HCT116 (cell line): ENCODE measurements at regions not wholly inside any gene's neighbourhood (a gene's known extent, or its start where the extent isn't known, plus 50 kb on each side); places are given as distances from the start of the nearest gene placed in this dataset.

Experiments
- ATAC-seq: fragments of 200-7000 bp; cut with Tn5 transposase; 2 replicates; pipeline ENCODE4 v1.9.1; 2020; ENCODE audit warnings: mild to moderate bottlenecking, moderate library complexity
- BruUV-seq: library from RNA; stranded (reverse); fragments of 400-500 nt; replicated peaks from 2 replicates; lab custom pipeline; 2021; lab: Mats Ljungman, UMichigan
- CTCF ChIA-PET: fragments of 300-600 bp; sonication (Branson Sonifier 250); formaldehyde crosslinking; loops from one replicate; lab custom pipeline; 2021; ENCODE audit warnings: antibody characterized with exemption; lab: Charles Lee
- POLR2A ChIA-PET: fragments of 300-600, 350-600 bp; sonication (Branson Sonifier 250); formaldehyde crosslinking; loops from one replicate; lab custom pipeline; 2021; ENCODE audit warnings: antibody characterized with exemption; lab: Charles Lee
- RAD21 ChIA-PET, 2 experiments: fragments of 300-600 bp; sonication (Branson Sonifier 250); formaldehyde crosslinking; loops; one replicate each; lab custom pipeline; 2023; ENCODE audit warnings: low total read pairs in 2 of 2; ENCODE audit not compliant: uncharacterized antibody in 2 of 2, unreplicated experiment in 2 of 2, low non-redundant PET in 1 of 2; lab: Charles Lee
- DNase-seq: peaks from one replicate; pipeline ENCODE4 v3.0.0-alpha.2; 2010; ENCODE audit warnings: low read depth, low spot score
- H2AFZ ChIP-seq: fragments of 200-600 bp; shearing (Covaris generic), sonication (generic); 2 replicates; pipeline ENCODE4 v1.6.1; 2017; ENCODE audit warnings: low read depth, mixed run types, mixed read lengths, antibody characterized with exemption, low read length; ENCODE audit not compliant: poor library complexity, severe bottlenecking
- H3K27ac ChIP-seq: 2 replicates; pipeline ENCODE4 v1.5.1; 2012; ENCODE audit warnings: low read depth, low read length
- H3K27me3 ChIP-seq: fragments of 200-600 bp; sonication (generic); 2 replicates; pipeline ENCODE4 v1.6.1; 2016; ENCODE audit warnings: mixed run types, low read length, mixed read lengths; ENCODE audit not compliant: insufficient read depth
- H3K36me3 ChIP-seq, 2 experiments: fragments of 200-500 bp in 1 of 2; fragments of 200-600 bp in 1 of 2; sonication (Bioruptor generic) in 1 of 2; sonication (generic) in 1 of 2; 2 replicates each; pipeline versions ENCODE4 v1.5.1 to v1.6.1; 2014 to 2016; ENCODE audit warnings: low read length in 2 of 2, inconsistent platforms in 1 of 2, mixed read lengths in 1 of 2, mixed run types in 1 of 2; ENCODE audit not compliant: insufficient read depth in 2 of 2, control insufficient read depth in 1 of 2
- H3K4me1 ChIP-seq, 2 experiments: fragments of 200-600 bp in 1 of 2; sonication (generic) in 1 of 2; 2 replicates each; pipeline versions ENCODE4 v1.5.1 to v1.6.1; 2012 to 2017; ENCODE audit warnings: low read length in 2 of 2, inconsistent platforms in 1 of 2, mild to moderate bottlenecking in 1 of 2, mixed read lengths in 1 of 2, mixed run types in 1 of 2, moderate library complexity in 1 of 2; ENCODE audit not compliant: insufficient read depth in 2 of 2, control insufficient read depth in 1 of 2
- H3K4me2 ChIP-seq: fragments of 200-600 bp; sonication (generic); 2 replicates; pipeline ENCODE4 v1.6.1; 2017; ENCODE audit warnings: mixed run types, low read length, mixed read lengths
- H3K4me3 ChIP-seq, 2 experiments: fragments of 200-600 bp in 1 of 2; sonication (generic) in 1 of 2; replicated peaks in 1 of 2; 2 replicates each; pipeline ENCODE4 v1.5.1; 2011 to 2016; ENCODE audit warnings: low read length in 2 of 2, control low read depth in 1 of 2, low read depth in 1 of 2, mild to moderate bottlenecking in 1 of 2, mixed read lengths in 1 of 2, mixed run types in 1 of 2
- H3K79me2 ChIP-seq: fragments of 200-600 bp; sonication (generic); 2 replicates; pipeline ENCODE4 v1.6.1; 2017; ENCODE audit warnings: mild to moderate bottlenecking, mixed run types, low read length, moderate library complexity, mixed read lengths; ENCODE audit not compliant: insufficient read depth
- H3K9ac ChIP-seq: fragments of 200-600 bp; sonication (generic); 2 replicates; pipeline ENCODE4 v1.6.1; 2016; ENCODE audit warnings: low read length, mixed read lengths
- H3K9me2 ChIP-seq: fragments of 200-600 bp; sonication (generic), shearing (Covaris generic); 2 replicates; pipeline ENCODE4 v1.6.1; 2017; ENCODE audit warnings: mixed run types, mild to moderate bottlenecking, moderate library complexity; ENCODE audit not compliant: insufficient read depth
- H3K9me3 ChIP-seq, 2 experiments: fragments of 200-500 bp in 1 of 2; fragments of 200-600 bp in 1 of 2; sonication (Bioruptor generic) in 1 of 2; sonication (generic) in 1 of 2; 2 replicates each; pipeline ENCODE4 v1.6.1; 2014 to 2017; ENCODE audit warnings: low read length in 2 of 2, mixed read lengths in 2 of 2, inconsistent platforms in 1 of 2, low read depth in 1 of 2, mild to moderate bottlenecking in 1 of 2, mixed run types in 1 of 2, moderate library complexity in 1 of 2; ENCODE audit not compliant: control insufficient read depth in 1 of 2, insufficient read depth in 1 of 2
- H4K20me1 ChIP-seq: fragments of 200-600 bp; sonication (generic), shearing (Covaris generic); 2 replicates; pipeline ENCODE4 v1.6.1; 2017; ENCODE audit warnings: mixed run types, mild to moderate bottlenecking, moderate library complexity; ENCODE audit not compliant: insufficient read depth
- EGR1 ChIP-seq: IDR thresholded peaks from 2 replicates; pipeline ENCODE4 v1.6.1; 2012; ENCODE audit warnings: low read depth
- ELF1 ChIP-seq: IDR thresholded peaks from 2 replicates; pipeline ENCODE4 v1.6.1; 2012; ENCODE audit warnings: low read depth, borderline replicate concordance
- EZH2 ChIP-seq: fragments of 200-600 bp; sonication (generic); IDR thresholded peaks from 2 replicates; pipeline ENCODE4 v1.6.1; 2017; ENCODE audit warnings: antibody characterized with exemption, mixed run types
- EZH2phosphoT487 ChIP-seq: fragments of 200-600 bp; IDR thresholded peaks from 2 replicates; pipeline ENCODE4 v1.6.1; 2018; ENCODE audit warnings: antibody characterized with exemption, borderline replicate concordance
- POLR2AphosphoS5 ChIP-seq: IDR thresholded peaks from 2 replicates; pipeline ENCODE4 v1.6.1; 2011; ENCODE audit warnings: mild to moderate bottlenecking, low read depth, low read length, moderate library complexity
- ZBTB33 ChIP-seq: IDR thresholded peaks from 2 replicates; pipeline ENCODE4 v1.6.1; 2011; ENCODE audit warnings: mild to moderate bottlenecking, low read length, moderate library complexity; ENCODE audit not compliant: insufficient replicate concordance; ENCODE audit errors: extremely low read depth
- ZNF274 ChIP-seq: fragments of 200-500 bp; sonication (Bioruptor generic); IDR thresholded peaks from 2 replicates; pipeline ENCODE4 v1.6.1; 2014; ENCODE audit warnings: mild to moderate bottlenecking, low read depth, low read length, inconsistent platforms
- intact Hi-C: fragments of 100-400 bp; cut with micrococcal nuclease; formaldehyde crosslinking; loops from 2 replicates; pipeline ENCODE4 v1.10.0; 2022

- ChIA-PET POLR2A (no interaction called here), CTCF (no interaction called here), RAD21 (no interaction called here)
- Histone ChIP-seq H3K27ac (no peak overlapping the region), H3K36me3 (no peaks in the 10 kb centered on the region), H3K4me1 (peaks cover 0 to 8% of the 10 kb centered on the region in 2 experiments; a peak in 1 of 4 replicates), H3K9me2 (no peaks in the 10 kb centered on the region), H4K20me1 (no peaks in the 10 kb centered on the region), H3K9ac (no peak overlapping the region), H2AFZ (no peak overlapping the region), H3K4me2 (no peak overlapping the region), H3K9me3 (no peaks in the 10 kb centered on the region), H3K79me2 (no peaks in the 10 kb centered on the region), H3K27me3 (no peaks in the 10 kb centered on the region), H3K4me3 (no peak overlapping the region)
- TF ChIP-seq ZBTB33 (no peak), ELF1 (no peak), EGR1 (no peak), POLR2AphosphoS5 (no peak), ZNF274 (no peak), EZH2phosphoT487 (no peak)
- intact Hi-C loops = no loop called here
- DNase-seq (no peak), ATAC-seq (no peak)
- BruUV-seq = no TSS peak
Measured at GRCh38 chr4:147288512-147288911, 192.4 kb upstream of the EDNRA start.

GRCh38 chr4:147289181-147289580 is 191.7 kb upstream of the EDNRA start:
- Histone ChIP-seq H3K27ac (no peak overlapping the region), H3K79me2 (no peaks in the 10 kb centered on the region), H3K4me2 (no peak overlapping the region), H3K9ac (no peak overlapping the region), H2AFZ (no peak overlapping the region)
- BruUV-seq = no TSS peak
- RAD21 ChIA-PET = no interaction called here
- no peak for TF ChIP-seq EZH2
- TF ChIP-seq, all 23 proteins: peak for 0
- DNase-seq = no peak
- no peak for ATAC-seq
- ChIA-PET CTCF (no interaction called here), POLR2A (no interaction called here)
- Histone ChIP-seq H3K4me1 (peaks cover 0 to 8% of the 10 kb centered on the region in 2 experiments; a peak in 1 of 4 replicates), H3K9me3 (no peaks in the 10 kb centered on the region), H3K4me3 (no peak overlapping the region), H3K9me2 (no peaks in the 10 kb centered on the region), H4K20me1 (no peaks in the 10 kb centered on the region), H3K36me3 (no peaks in the 10 kb centered on the region), H3K27me3 (no peaks in the 10 kb centered on the region)
- intact Hi-C loops = no loop called here
